ENCODE measurements at regions not wholly inside any gene's neighbourhood (a gene's known extent, or its start where the extent isn't known, plus 50 kb on each side); places are given as distances from the start of the nearest gene placed in this dataset.

DNA sequence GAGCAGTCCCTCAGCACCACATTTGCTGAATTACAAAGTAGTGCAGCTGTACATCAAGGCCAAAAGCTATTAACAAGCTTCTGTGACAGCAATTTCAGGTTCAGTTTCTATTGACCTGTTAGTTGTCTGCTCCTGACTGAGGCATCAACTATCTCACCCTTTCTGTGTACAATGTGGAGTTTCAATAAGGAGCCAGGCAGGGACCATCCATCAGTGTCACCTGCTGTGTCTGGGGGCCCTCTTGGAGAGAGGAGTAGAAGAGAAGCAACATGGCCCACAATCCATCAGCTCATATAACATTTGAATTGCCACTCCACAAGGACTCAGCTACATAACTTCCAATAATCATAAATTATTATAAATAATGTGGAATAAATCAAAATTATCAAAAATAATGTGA lies 72.3 kb upstream of the CCDC196 start:
- TF ChIP-seq POLR2A (IDR thresholded peaks at IDR 0.05; ENCODE audit: low read depth, low read length) (no peak), BHLHE40 (IDR thresholded peaks at IDR 0.05; ENCODE audit: low read depth, low read length) (no peak), CEBPB (IDR thresholded peaks at IDR 0.05; ENCODE audit: low read depth, low read length) (no peak), MAZ (IDR thresholded peaks at IDR 0.05; ENCODE audit: borderline replicate concordance, low read depth, low read length) (no peak), NFE2L2 (IDR thresholded peaks at IDR 0.05; ENCODE audit: low read depth, low read length) (no peak), MAFK (IDR thresholded peaks at IDR 0.05; ENCODE audit: low read depth, low read length) (no peak), RAD21 (IDR thresholded peaks at IDR 0.05; ENCODE audit: low read length) (no peak), SMC3 (IDR thresholded peaks at IDR 0.05; ENCODE audit: low read depth, low read length) (no peak), RCOR1 (IDR thresholded peaks at IDR 0.05; ENCODE audit: insufficient replicate concordance, low read length) (no peak), MXI1 (IDR thresholded peaks at IDR 0.05; ENCODE audit: borderline replicate concordance, low read depth, low read length) (no peak), FOS (IDR thresholded peaks at IDR 0.05; ENCODE audit: low read depth, low read length) (no peak)
- TF ChIP-seq, protein P1, sequence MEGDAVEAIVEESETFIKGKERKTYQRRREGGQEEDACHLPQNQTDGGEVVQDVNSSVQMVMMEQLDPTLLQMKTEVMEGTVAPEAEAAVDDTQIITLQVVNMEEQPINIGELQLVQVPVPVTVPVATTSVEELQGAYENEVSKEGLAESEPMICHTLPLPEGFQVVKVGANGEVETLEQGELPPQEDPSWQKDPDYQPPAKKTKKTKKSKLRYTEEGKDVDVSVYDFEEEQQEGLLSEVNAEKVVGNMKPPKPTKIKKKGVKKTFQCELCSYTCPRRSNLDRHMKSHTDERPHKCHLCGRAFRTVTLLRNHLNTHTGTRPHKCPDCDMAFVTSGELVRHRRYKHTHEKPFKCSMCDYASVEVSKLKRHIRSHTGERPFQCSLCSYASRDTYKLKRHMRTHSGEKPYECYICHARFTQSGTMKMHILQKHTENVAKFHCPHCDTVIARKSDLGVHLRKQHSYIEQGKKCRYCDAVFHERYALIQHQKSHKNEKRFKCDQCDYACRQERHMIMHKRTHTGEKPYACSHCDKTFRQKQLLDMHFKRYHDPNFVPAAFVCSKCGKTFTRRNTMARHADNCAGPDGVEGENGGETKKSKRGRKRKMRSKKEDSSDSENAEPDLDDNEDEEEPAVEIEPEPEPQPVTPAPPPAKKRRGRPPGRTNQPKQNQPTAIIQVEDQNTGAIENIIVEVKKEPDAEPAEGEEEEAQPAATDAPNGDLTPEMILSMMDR (conservative IDR thresholded peaks at IDR 0.05; ENCODE audit: low read depth, low read length), result no peak
- TF ChIP-seq, protein P2, sequence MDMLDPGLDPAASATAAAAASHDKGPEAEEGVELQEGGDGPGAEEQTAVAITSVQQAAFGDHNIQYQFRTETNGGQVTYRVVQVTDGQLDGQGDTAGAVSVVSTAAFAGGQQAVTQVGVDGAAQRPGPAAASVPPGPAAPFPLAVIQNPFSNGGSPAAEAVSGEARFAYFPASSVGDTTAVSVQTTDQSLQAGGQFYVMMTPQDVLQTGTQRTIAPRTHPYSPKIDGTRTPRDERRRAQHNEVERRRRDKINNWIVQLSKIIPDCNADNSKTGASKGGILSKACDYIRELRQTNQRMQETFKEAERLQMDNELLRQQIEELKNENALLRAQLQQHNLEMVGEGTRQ (IDR thresholded peaks at IDR 0.05; ENCODE audit: low read depth, low read length), result no peak
- TF ChIP-seq, protein P3, sequence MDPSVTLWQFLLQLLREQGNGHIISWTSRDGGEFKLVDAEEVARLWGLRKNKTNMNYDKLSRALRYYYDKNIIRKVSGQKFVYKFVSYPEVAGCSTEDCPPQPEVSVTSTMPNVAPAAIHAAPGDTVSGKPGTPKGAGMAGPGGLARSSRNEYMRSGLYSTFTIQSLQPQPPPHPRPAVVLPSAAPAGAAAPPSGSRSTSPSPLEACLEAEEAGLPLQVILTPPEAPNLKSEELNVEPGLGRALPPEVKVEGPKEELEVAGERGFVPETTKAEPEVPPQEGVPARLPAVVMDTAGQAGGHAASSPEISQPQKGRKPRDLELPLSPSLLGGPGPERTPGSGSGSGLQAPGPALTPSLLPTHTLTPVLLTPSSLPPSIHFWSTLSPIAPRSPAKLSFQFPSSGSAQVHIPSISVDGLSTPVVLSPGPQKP (IDR thresholded peaks at IDR 0.05; ENCODE audit: borderline replicate concordance, low read depth, low read length), result no peak
